B cell (primary cell): ENCODE measurements at regions not wholly inside any gene's neighbourhood (a gene's known extent, or its start where the extent isn't known, plus 50 kb on each side); places are given as distances from the start of the nearest gene placed in this dataset.

Experiments
- ATAC-seq: fragments of 200-7000 bp; cut with Tn5 transposase; one replicate; pipeline ENCODE4 v1.10.0; 2021; ENCODE audit warnings: low read depth, mild to moderate bottlenecking, moderate number of reproducible peaks, moderate library complexity
- CTCF ChIA-PET: fragments of 350-600 bp; sonication (Branson Sonifier 250); formaldehyde crosslinking; loops from one replicate; lab custom pipeline; 2021; ENCODE audit warnings: antibody characterized with exemption, inconsistent platforms; lab: Charles Lee
- POLR2A ChIA-PET: fragments of 350-600 bp; sonication (Branson Sonifier 250); formaldehyde crosslinking; loops from one replicate; lab custom pipeline; 2021; ENCODE audit warnings: antibody characterized with exemption; lab: Charles Lee
- DNase-seq: peaks from one replicate; pipeline ENCODE4 v3.0.0; 2013
- H2AFZ ChIP-seq: 2 replicates; pipeline ENCODE4 v1.6.1; 2012; ENCODE audit warnings: mild to moderate bottlenecking, low read depth, low read length; ENCODE audit not compliant: insufficient read depth, poor library complexity, severe bottlenecking
- H3K27ac ChIP-seq, 2 donors: 1 replicate in 1 of 2; 2 replicates in 1 of 2; pipeline ENCODE4 v1.5.1; 2012 to 2013; ENCODE audit warnings: low read length in 2 of 2, mild to moderate bottlenecking in 2 of 2, moderate library complexity in 1 of 2
- H3K27me3 ChIP-seq, 4 experiments: fragments of 200-600 bp in 1 of 4; sonication (generic) in 1 of 4; replicated peaks in 1 of 4; 1 replicate in 2 of 4; 2 replicates in 2 of 4; pipeline versions ENCODE4 v1.6.1 to v1.7.0; 2013 to 2016; ENCODE audit warnings: low read length in 3 of 4, mild to moderate bottlenecking in 2 of 4, mixed read lengths in 1 of 4, moderate library complexity in 1 of 4; ENCODE audit not compliant: insufficient read depth in 4 of 4, control insufficient read depth in 3 of 4; ENCODE audit errors: control extremely low read depth in 1 of 4
- H3K36me3 ChIP-seq, 2 experiments: replicated peaks in 1 of 2; 1 replicate in 1 of 2; 2 replicates in 1 of 2; pipeline versions ENCODE4 v1.6.1 to v1.7.1; 2013; ENCODE audit warnings: low read length in 1 of 2; ENCODE audit not compliant: insufficient read depth in 2 of 2, control insufficient read depth in 1 of 2; ENCODE audit errors: control extremely low read depth in 1 of 2, extremely low read depth in 1 of 2
- H3K4me1 ChIP-seq, 2 donors: fragments of 200-600 bp in 1 of 2; sonication (generic) in 1 of 2; 1 replicate in 1 of 2; 2 replicates in 1 of 2; pipeline versions ENCODE4 v1.5.1 to v1.6.1; 2013 to 2017; ENCODE audit warnings: low read length in 2 of 2; ENCODE audit not compliant: control insufficient read depth in 2 of 2, insufficient read depth in 2 of 2
- H3K4me2 ChIP-seq: replicated peaks from 2 replicates; pipeline ENCODE3; 2012; ENCODE audit warnings: mild to moderate bottlenecking, low read depth, low read length; ENCODE audit not compliant: poor library complexity, severe bottlenecking
- H3K4me3 ChIP-seq, 5 experiments: fragments of 200-600 bp in 1 of 5; sonication (generic) in 1 of 5; 1 replicate in 3 of 5; 2 replicates in 2 of 5; pipeline versions ENCODE4 v1.5.1 to v1.7.0; 2011 to 2016; ENCODE audit warnings: low read length in 4 of 5, mild to moderate bottlenecking in 4 of 5, low read depth in 2 of 5, control low read depth in 1 of 5, moderate library complexity in 1 of 5; ENCODE audit not compliant: insufficient read depth in 1 of 5; ENCODE audit errors: control extremely low read depth in 1 of 5, extremely low read depth in 1 of 5
- H3K79me2 ChIP-seq: fragments of 200-600 bp; sonication (generic); one replicate; pipeline ENCODE4 v1.6.0; 2016; ENCODE audit warnings: low read length; ENCODE audit not compliant: control insufficient read depth, insufficient read depth
- H3K9ac ChIP-seq: fragments of 200-600 bp; sonication (generic); 2 replicates; pipeline ENCODE4 v1.6.1; 2017; ENCODE audit warnings: mild to moderate bottlenecking, low read length, moderate library complexity
- H3K9me3 ChIP-seq, 3 donors: one replicate each; pipeline versions ENCODE4 v1.6.1 to v1.7.1; 2013; ENCODE audit warnings: low read length in 2 of 3; ENCODE audit not compliant: control insufficient read depth in 2 of 3, insufficient read depth in 1 of 3; ENCODE audit errors: control extremely low read depth in 1 of 3
- H4K20me1 ChIP-seq: 2 replicates; pipeline ENCODE4 v1.6.0; 2012; ENCODE audit warnings: mild to moderate bottlenecking, low read length; ENCODE audit not compliant: insufficient read depth, control insufficient read depth, poor library complexity, severe bottlenecking
- H3K27ac Mint-ChIP-seq: one replicate; pipeline ENCODE4 v1.8.0; 2021; ENCODE audit warnings: mixed read lengths
- H3K27me3 Mint-ChIP-seq: one replicate; pipeline ENCODE4 v1.8.0; 2021; ENCODE audit warnings: mixed read lengths
- H3K4me1 Mint-ChIP-seq: one replicate; pipeline ENCODE4 v1.8.0; 2021; ENCODE audit warnings: mixed read lengths
- H3K4me3 Mint-ChIP-seq: one replicate; pipeline ENCODE4 v1.8.0; 2021; ENCODE audit warnings: mixed read lengths
- H3K9me3 Mint-ChIP-seq: one replicate; pipeline ENCODE4 v1.8.0; 2022; ENCODE audit warnings: mixed read lengths; ENCODE audit not compliant: insufficient read depth
- CTCF ChIP-seq: fragments of 200-600 bp; IDR thresholded peaks from one replicate; pipeline ENCODE4 v1.8.0; 2022; ENCODE audit warnings: antibody characterized with exemption, mild to moderate bottlenecking
- EZH2 ChIP-seq: IDR thresholded peaks from 2 replicates; pipeline ENCODE4 v1.6.1; 2012; ENCODE audit warnings: borderline replicate concordance, low read depth, mild to moderate bottlenecking, moderate library complexity, low read length; ENCODE audit not compliant: insufficient read depth, poor library complexity, severe bottlenecking
- WGBS: methylation state at CpG from one replicate; pipeline ENCODE4 v1.1.5; 2013; ENCODE audit warnings: missing lambda C conversion rate; ENCODE audit not compliant: insufficient coverage; 5-methylcytosine and 5-hydroxymethylcytosine counted together
- intact Hi-C: fragments of 100-400 bp; cut with micrococcal nuclease; formaldehyde crosslinking; loops from one replicate; pipeline ENCODE4 v1.10.0; 2022

GRCh38 chrX:22912616-22913015 is 87.1 kb upstream of the DDX53 start:
- ATAC-seq (no peak), DNase-seq (no peak)
- Histone ChIP-seq H3K36me3 (no peaks in the 10 kb centered on the region), H3K79me2 (no peaks in the 10 kb centered on the region), H3K4me1 (no peaks in the 10 kb centered on the region), H2AFZ (no peak overlapping the region), H3K9me3 (no peaks in the 10 kb centered on the region), H4K20me1 (no peaks in the 10 kb centered on the region), H3K4me2 (no peak overlapping the region), H3K27ac (no peak overlapping the region), H3K27me3 (no peaks in the 10 kb centered on the region), H3K4me3 (no peak overlapping the region), H3K9ac (no peak overlapping the region)
- Mint-ChIP-seq H3K4me3 (no peak overlapping the region), H3K9me3 (no peaks in the 10 kb centered on the region), H3K27ac (no peak overlapping the region), H3K27me3 (no peaks in the 10 kb centered on the region), H3K4me1 (no peaks in the 10 kb centered on the region)
- no peak for TF ChIP-seq CTCF
- no peak for TF ChIP-seq EZH2
- no CpG with 5 or more reads among the region's 3 CpGs for WGBS
- POLR2A ChIA-PET: no interaction called here
- CTCF ChIA-PET: no interaction called here
- intact Hi-C loops: no loop called here

- no peaks in the 10 kb centered on the region for H3K4me1 Mint-ChIP-seq
- Histone ChIP-seq H3K4me3 (no peak overlapping the region), H2AFZ (no peak overlapping the region), H3K36me3 (no peaks in the 10 kb centered on the region), H3K4me2 (no peak overlapping the region), H3K9me3 (no peaks in the 10 kb centered on the region), H3K27me3 (no peaks in the 10 kb centered on the region), H3K27ac (no peak overlapping the region), H3K79me2 (no peaks in the 10 kb centered on the region), H3K9ac (no peak overlapping the region), H3K4me1 (no peaks in the 10 kb centered on the region), H4K20me1 (no peaks in the 10 kb centered on the region)
- no peak for DNase-seq
- no peaks in the 10 kb centered on the region for H3K9me3 Mint-ChIP-seq
- intact Hi-C loops: no loop called here
- no peak for TF ChIP-seq CTCF
- no peak for TF ChIP-seq EZH2
- H3K4me3 Mint-ChIP-seq: no peak overlapping the region
- H3K27me3 Mint-ChIP-seq: no peaks in the 10 kb centered on the region
- ChIA-PET CTCF (no interaction called here), POLR2A (no interaction called here)
- 19% methylated on average over 4 of the region's 5 CpGs for WGBS
- H3K27ac Mint-ChIP-seq: no peak overlapping the region
- no peak for ATAC-seq
Observed at GRCh38 chrX:22922961-22923360, 76.8 kb upstream of the DDX53 start.
